Neural progenitor cell (in vitro differentiated cells): ENCODE measurements at regions not wholly inside any gene's neighbourhood (a gene's known extent, or its start where the extent isn't known, plus 50 kb on each side); places are given as distances from the start of the nearest gene placed in this dataset.

Source experiments
- EZH2 ChIP-seq: fragments of 200-600 bp; sonication (generic); IDR thresholded peaks from 2 replicates; pipeline ENCODE4 v1.6.1; 2017; ENCODE audit warnings: antibody characterized with exemption, mild to moderate bottlenecking, moderate library complexity
- EZH2phosphoT487 ChIP-seq: fragments of 200-600 bp; sonication (generic); IDR thresholded peaks from 2 replicates; pipeline ENCODE4 v1.6.1; 2017; ENCODE audit warnings: antibody characterized with exemption
- TF ChIP-seq, protein P1 (sequence below): fragments of 200-600 bp; sonication (generic); IDR thresholded peaks from 2 replicates; pipeline ENCODE4 v1.5.1; 2017; ENCODE audit warnings: antibody characterized with exemption, mild to moderate bottlenecking

DNA sequence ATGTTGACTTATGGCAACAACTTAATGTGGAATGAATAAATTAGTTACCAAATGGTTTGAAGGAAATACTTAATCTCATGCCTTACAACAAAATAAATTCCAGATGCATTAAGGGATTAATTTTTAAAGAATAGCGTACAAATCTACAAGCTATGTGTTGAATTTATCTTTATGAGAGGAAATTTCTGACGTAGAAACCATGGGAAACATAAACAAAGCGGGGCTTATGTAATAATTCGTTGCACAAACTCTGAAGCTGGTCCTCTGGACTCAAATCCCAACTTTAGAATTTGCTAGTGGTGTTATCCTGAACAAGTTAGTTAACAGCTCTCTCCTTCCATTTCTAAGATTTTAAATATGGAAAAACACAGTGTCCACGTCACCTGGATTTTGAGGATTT lies 137.4 kb upstream of the CALCR start:
- TF ChIP-seq, protein P1, sequence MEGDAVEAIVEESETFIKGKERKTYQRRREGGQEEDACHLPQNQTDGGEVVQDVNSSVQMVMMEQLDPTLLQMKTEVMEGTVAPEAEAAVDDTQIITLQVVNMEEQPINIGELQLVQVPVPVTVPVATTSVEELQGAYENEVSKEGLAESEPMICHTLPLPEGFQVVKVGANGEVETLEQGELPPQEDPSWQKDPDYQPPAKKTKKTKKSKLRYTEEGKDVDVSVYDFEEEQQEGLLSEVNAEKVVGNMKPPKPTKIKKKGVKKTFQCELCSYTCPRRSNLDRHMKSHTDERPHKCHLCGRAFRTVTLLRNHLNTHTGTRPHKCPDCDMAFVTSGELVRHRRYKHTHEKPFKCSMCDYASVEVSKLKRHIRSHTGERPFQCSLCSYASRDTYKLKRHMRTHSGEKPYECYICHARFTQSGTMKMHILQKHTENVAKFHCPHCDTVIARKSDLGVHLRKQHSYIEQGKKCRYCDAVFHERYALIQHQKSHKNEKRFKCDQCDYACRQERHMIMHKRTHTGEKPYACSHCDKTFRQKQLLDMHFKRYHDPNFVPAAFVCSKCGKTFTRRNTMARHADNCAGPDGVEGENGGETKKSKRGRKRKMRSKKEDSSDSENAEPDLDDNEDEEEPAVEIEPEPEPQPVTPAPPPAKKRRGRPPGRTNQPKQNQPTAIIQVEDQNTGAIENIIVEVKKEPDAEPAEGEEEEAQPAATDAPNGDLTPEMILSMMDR = no peak
- TF ChIP-seq EZH2 = no peak
- TF ChIP-seq EZH2phosphoT487 = no peak
